ENCODE measurements at regions not wholly inside any gene's neighbourhood (a gene's known extent, or its start where the extent isn't known, plus 50 kb on each side); places are given as distances from the start of the nearest gene placed in this dataset.

GRCh38 chr9:32322622-32323021, 61.8 kb upstream of the ACO1 start:
- no peak for TF ChIP-seq CTCF (conservative IDR thresholded peaks at IDR 0.05; ENCODE audit: low read depth, low read length)
- H3K4me3 ChIP-seq (ENCODE audit: low read depth, low read length): no peak overlapping the region
- DNase-seq (ENCODE audit: low read depth): no peak

GRCh38 chr9:32326146-32326545, 58.3 kb upstream of the ACO1 start:
- DNase-seq (ENCODE audit: low read depth): no peak
- no peak for TF ChIP-seq CTCF (conservative IDR thresholded peaks at IDR 0.05; ENCODE audit: low read depth, low read length)
- H3K4me3 ChIP-seq (ENCODE audit: low read depth, low read length): no peak overlapping the region

- DNase-seq (ENCODE audit: low read depth): no peak
- no peak overlapping the region for H3K4me3 ChIP-seq (ENCODE audit: low read depth, low read length)
- TF ChIP-seq CTCF (conservative IDR thresholded peaks at IDR 0.05; ENCODE audit: low read depth, low read length): no peak
Measured at GRCh38 chr9:32331240-32331639, 53.2 kb upstream of the ACO1 start.

GRCh38 chr9:32334112-32334511, 50.3 kb upstream of the ACO1 start:
- no peak for TF ChIP-seq CTCF (conservative IDR thresholded peaks at IDR 0.05; ENCODE audit: low read depth, low read length)
- no peak for DNase-seq (ENCODE audit: low read depth)
- no peak overlapping the region for H3K4me3 ChIP-seq (ENCODE audit: low read depth, low read length)

Measured in choroid plexus epithelial cell (primary cell).